ENCODE measurements at regions not wholly inside any gene's neighbourhood (a gene's known extent, or its start where the extent isn't known, plus 50 kb on each side); places are given as distances from the start of the nearest gene placed in this dataset.

DNA sequence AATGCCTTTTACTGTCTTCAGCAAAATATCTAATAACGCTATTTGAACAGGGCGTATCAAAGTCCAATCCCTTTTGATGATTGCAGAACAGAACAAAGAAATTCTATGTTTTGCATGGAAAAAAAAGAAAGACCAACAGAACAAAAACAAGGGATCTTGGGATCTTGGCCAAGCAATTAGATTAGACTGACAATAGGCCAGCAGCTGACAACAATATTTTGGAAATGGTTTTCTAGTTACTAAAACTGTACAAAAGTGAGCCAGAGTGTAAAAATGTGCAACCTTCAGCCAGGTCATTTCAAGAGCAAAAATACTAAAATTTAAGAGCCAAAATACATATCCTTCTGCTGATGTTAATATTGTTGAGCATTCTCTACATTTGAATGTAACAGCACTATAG is 716.5 kb upstream of the KCND2 start:
- TF ChIP-seq, protein P1, sequence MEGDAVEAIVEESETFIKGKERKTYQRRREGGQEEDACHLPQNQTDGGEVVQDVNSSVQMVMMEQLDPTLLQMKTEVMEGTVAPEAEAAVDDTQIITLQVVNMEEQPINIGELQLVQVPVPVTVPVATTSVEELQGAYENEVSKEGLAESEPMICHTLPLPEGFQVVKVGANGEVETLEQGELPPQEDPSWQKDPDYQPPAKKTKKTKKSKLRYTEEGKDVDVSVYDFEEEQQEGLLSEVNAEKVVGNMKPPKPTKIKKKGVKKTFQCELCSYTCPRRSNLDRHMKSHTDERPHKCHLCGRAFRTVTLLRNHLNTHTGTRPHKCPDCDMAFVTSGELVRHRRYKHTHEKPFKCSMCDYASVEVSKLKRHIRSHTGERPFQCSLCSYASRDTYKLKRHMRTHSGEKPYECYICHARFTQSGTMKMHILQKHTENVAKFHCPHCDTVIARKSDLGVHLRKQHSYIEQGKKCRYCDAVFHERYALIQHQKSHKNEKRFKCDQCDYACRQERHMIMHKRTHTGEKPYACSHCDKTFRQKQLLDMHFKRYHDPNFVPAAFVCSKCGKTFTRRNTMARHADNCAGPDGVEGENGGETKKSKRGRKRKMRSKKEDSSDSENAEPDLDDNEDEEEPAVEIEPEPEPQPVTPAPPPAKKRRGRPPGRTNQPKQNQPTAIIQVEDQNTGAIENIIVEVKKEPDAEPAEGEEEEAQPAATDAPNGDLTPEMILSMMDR (IDR thresholded peaks at IDR 0.05; ENCODE audit: insufficient read depth, low read length, poor library complexity, severe bottlenecking): no peak
- no peak for TF ChIP-seq EZH2phosphoT487 (conservative IDR thresholded peaks at IDR 0.05; ENCODE audit: low read length)
